ENCODE measurements at regions not wholly inside any gene's neighbourhood (a gene's known extent, or its start where the extent isn't known, plus 50 kb on each side); places are given as distances from the start of the nearest gene placed in this dataset.

DNA sequence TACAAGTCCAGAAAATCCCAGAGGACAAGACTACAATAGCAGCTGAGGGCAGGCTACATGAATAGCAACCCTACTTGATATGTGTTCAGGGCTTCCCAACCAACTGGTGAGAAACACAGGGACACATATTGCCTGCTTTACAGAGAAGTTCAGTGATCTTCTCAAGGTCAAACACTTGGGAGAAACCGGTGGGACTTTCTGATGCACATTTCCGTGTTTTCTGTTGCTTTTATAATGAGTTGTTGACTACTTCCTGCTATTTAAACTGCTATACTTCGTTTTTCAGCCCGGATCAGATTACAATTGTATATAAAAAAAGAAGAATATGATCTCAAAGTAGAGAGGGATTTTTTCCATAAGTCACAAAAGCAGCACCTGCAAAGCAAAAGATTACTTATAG, 175.1 kb downstream of the SNX18 start:
- TF ChIP-seq POLR2AphosphoS5 (IDR thresholded peaks at IDR 0.05) = no peak
- TF ChIP-seq, protein P1, sequence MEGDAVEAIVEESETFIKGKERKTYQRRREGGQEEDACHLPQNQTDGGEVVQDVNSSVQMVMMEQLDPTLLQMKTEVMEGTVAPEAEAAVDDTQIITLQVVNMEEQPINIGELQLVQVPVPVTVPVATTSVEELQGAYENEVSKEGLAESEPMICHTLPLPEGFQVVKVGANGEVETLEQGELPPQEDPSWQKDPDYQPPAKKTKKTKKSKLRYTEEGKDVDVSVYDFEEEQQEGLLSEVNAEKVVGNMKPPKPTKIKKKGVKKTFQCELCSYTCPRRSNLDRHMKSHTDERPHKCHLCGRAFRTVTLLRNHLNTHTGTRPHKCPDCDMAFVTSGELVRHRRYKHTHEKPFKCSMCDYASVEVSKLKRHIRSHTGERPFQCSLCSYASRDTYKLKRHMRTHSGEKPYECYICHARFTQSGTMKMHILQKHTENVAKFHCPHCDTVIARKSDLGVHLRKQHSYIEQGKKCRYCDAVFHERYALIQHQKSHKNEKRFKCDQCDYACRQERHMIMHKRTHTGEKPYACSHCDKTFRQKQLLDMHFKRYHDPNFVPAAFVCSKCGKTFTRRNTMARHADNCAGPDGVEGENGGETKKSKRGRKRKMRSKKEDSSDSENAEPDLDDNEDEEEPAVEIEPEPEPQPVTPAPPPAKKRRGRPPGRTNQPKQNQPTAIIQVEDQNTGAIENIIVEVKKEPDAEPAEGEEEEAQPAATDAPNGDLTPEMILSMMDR (IDR thresholded peaks at IDR 0.05) = no peak
- TF ChIP-seq POLR2A (IDR thresholded peaks at IDR 0.05) = no peak
- no peak for TF ChIP-seq EP300 (IDR thresholded peaks at IDR 0.05)
- 67 to 79% methylated on average over 4 of the region's 4 CpGs for WGBS, 2 donors (ENCODE audit: low coverage in 1 of 2)
- no peaks in the 10 kb centered on the region for H3K27me3 ChIP-seq
- H3K9me3 ChIP-seq = no peaks in the 10 kb centered on the region
- no peak for ATAC-seq
- H3K27ac ChIP-seq = no peak overlapping the region
- H3K4me1 ChIP-seq = peaks cover 0 to 28% (median 10%) of the 10 kb centered on the region in 3 donors
- H3K36me3 ChIP-seq = no peaks in the 10 kb centered on the region
- no peak overlapping the region for H3K4me3 ChIP-seq

DNA sequence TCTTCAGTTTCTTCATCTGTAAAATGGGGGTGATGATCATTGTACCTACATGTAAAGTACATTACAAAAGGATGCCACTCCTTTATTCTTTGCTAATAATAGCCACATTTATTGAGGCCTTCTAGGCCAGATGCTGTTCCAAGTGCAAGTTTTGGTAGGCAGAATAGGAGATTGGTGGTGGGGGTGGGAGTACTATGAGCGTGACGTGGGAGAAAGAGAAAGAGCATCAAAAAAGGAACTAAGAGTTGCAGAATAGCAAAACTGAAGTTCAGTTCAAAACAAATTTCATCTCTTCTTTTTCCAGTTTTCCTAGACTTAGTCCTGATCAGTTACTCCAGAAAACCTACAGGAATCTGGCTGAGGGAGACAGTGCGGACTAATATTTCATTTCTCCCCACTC, 174.1 kb downstream of the SNX18 start:
- TF ChIP-seq POLR2AphosphoS5 (IDR thresholded peaks at IDR 0.05) (no peak), POLR2A (IDR thresholded peaks at IDR 0.05) (no peak), EP300 (IDR thresholded peaks at IDR 0.05) (no peak)
- TF ChIP-seq, protein P1 (IDR thresholded peaks at IDR 0.05) = no peak
- Histone ChIP-seq H3K9me3 (no peaks in the 10 kb centered on the region), H3K4me3 (no peak overlapping the region), H3K36me3 (no peaks in the 10 kb centered on the region), H3K27me3 (no peaks in the 10 kb centered on the region), H3K4me1 (peaks cover 0 to 18% (median 7%) of the 10 kb centered on the region in 3 donors), H3K27ac (no peak overlapping the region)
- no peak for ATAC-seq
- 96% methylated on average over 3 of the region's 3 CpGs for WGBS, 2 donors (ENCODE audit: low coverage in 1 of 2)

DNA sequence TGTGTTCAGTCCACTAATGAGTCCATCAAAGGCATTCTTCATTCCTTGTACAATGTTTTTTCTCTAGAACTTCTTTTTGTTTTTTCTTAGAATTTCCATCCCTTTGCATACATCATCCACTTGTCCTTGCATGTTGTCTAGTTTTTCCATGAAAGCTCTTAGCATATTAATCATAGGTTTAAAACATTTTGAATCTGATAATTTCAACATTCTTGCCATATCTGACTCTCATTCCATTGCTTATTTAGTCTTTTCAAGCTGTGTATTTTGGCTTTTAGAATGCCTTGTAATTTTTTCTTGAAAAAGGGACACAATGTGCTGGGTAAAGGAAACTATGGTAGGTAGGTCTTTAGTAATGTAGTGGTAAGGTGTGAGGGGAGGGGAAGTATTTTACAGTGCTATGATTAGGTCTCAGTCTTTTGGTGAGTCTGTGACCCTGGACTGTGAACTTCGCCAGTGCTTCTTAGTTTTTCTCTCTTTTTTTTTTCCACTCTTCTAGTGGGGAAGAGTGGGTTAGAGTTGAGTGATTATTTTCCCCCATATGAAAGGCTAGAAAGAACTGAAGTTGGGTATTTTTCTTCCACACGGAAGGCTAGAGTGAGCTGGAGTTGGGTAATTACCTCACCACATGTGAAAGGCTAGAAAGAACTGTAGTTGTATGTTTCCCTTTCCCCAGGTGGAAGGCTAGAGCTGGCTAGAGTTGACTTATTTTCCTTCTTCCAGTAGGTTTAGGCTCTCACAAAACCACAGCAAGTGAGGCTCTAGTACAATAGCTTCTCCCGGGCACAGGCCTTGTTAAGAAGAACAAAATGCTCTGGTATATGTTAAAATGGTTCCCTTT, 172.1 kb downstream of the SNX18 start:
- no peak overlapping the region for H3K27ac ChIP-seq
- TF ChIP-seq, protein P1 (IDR thresholded peaks at IDR 0.05) = no peak
- TF ChIP-seq EP300 (IDR thresholded peaks at IDR 0.05) (no peak), POLR2A (IDR thresholded peaks at IDR 0.05) (no peak), POLR2AphosphoS5 (IDR thresholded peaks at IDR 0.05) (no peak)

DNA sequence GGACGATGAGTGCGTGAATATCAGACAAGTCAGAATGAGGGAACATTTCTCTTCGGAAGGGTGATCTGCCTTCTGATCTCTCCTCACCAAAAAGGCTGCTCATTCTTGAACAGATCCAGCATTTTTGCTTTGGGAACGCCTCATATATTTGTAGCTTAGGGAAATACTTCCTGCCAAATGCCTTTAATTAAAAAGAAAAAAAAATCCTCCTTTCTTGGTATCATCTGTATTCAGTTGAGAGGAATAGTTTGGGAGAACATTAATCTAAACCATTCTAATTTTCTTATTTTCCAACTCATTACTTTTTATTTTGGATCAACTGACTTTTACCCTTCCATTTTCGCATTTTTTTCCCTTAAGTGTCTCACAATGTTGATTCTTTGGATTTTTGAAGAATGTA, 163.4 kb downstream of the SNX18 start:
- TF ChIP-seq EP300 (IDR thresholded peaks at IDR 0.05) (no peak), POLR2AphosphoS5 (IDR thresholded peaks at IDR 0.05) (no peak), POLR2A (IDR thresholded peaks at IDR 0.05) (no peak)
- TF ChIP-seq, protein P1 (IDR thresholded peaks at IDR 0.05) = no peak
- H3K27me3 ChIP-seq = no peaks in the 10 kb centered on the region
- H3K27ac ChIP-seq = no peak overlapping the region
- 55 to 61% methylated on average over 5 of the region's 5 CpGs for WGBS, 2 donors (ENCODE audit: low coverage in 1 of 2)
- no peaks in the 10 kb centered on the region for H3K9me3 ChIP-seq
- no peaks in the 10 kb centered on the region for H3K36me3 ChIP-seq
- H3K4me1 ChIP-seq = no peaks in the 10 kb centered on the region
- H3K4me3 ChIP-seq = no peak overlapping the region
- ATAC-seq = no peak

More for the DNA sequence above, 172.1 kb downstream of the SNX18 start:
- H3K4me3 ChIP-seq = no peak overlapping the region
- H3K9me3 ChIP-seq = no peaks in the 10 kb centered on the region
- WGBS, 2 donors (ENCODE audit: low coverage in 1 of 2) = 90 to 100% methylated on average over 3 of the region's 3 CpGs
- H3K36me3 ChIP-seq = no peaks in the 10 kb centered on the region
- ATAC-seq = no peak
- H3K27me3 ChIP-seq = no peaks in the 10 kb centered on the region
- peaks cover 0 to 12% (median 7%) of the 10 kb centered on the region in 3 donors for H3K4me1 ChIP-seq

DNA sequence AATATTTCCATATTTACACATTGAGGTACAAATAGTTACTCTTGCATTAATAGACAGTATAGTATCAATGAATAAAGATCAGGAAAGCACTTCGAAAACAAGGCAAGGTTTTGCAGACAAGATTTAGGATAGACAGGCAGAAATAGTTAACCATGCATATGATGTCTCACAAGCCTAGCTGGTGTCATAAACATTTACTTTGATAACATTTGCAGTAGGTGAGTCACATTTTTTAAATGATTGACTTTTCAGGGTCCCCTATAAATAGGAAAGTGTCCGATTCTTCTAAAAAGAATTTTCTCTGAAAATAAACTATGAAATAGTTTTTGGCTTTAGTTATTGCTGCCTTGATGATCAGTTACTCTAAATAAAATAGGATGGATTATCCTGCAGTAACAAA, 162.1 kb downstream of the SNX18 start:
- WGBS, 2 donors (ENCODE audit: low coverage in 1 of 2) = 67 to 73% methylated on average over 2 of the region's 2 CpGs
- Histone ChIP-seq H3K27ac (no peak overlapping the region), H3K4me3 (no peak overlapping the region), H3K9me3 (no peaks in the 10 kb centered on the region), H3K4me1 (no peaks in the 10 kb centered on the region), H3K36me3 (no peaks in the 10 kb centered on the region), H3K27me3 (no peaks in the 10 kb centered on the region)
- TF ChIP-seq, protein P1 (IDR thresholded peaks at IDR 0.05) = no peak
- TF ChIP-seq POLR2A (IDR thresholded peaks at IDR 0.05) (no peak), EP300 (IDR thresholded peaks at IDR 0.05) (no peak), POLR2AphosphoS5 (IDR thresholded peaks at IDR 0.05) (no peak)
- no peak for ATAC-seq
